HEK293 (cell line): ENCODE measurements at regions not wholly inside any gene's neighbourhood (a gene's known extent, or its start where the extent isn't known, plus 50 kb on each side); places are given as distances from the start of the nearest gene placed in this dataset.

Experiments used
- CTCF ChIA-PET: fragments of 350-600 bp; formaldehyde crosslinking; extraction: SDS; loops from one replicate; lab custom pipeline; 2021; ENCODE audit warnings: antibody characterized with exemption; lab: Yijun Ruan, JAX
- POLR2A ChIA-PET: fragments of 300-600 bp; formaldehyde crosslinking; extraction: SDS; loops from one replicate; lab custom pipeline; 2020; ENCODE audit warnings: antibody characterized with exemption, inconsistent platforms; lab: Yijun Ruan, JAX
- H3K27ac ChIP-seq: fragments of 200-500 bp; sonication (Bioruptor generic); 2 replicates; pipeline ENCODE4 v1.5.1; 2014; ENCODE audit warnings: low read depth, low read length, control low read depth, inconsistent platforms; ENCODE audit errors: extremely low read depth
- H3K36me3 ChIP-seq, 2 experiments: fragments of 200-500 bp in 1 of 2; sonication (Bioruptor generic) in 1 of 2; 1 replicate in 1 of 2; 2 replicates in 1 of 2; pipeline ENCODE4 v1.5.1; 2014 to 2017; ENCODE audit warnings: inconsistent platforms in 2 of 2, low read length in 2 of 2; ENCODE audit not compliant: control insufficient read depth in 2 of 2, insufficient read depth in 1 of 2
- H3K4me1 ChIP-seq: fragments of 200-500 bp; sonication (Bioruptor generic); 2 replicates; pipeline ENCODE4 v1.5.1; 2014; ENCODE audit warnings: mild to moderate bottlenecking, low read length, inconsistent platforms; ENCODE audit not compliant: control insufficient read depth, insufficient read depth
- H3K4me3 ChIP-seq: 2 replicates; pipeline ENCODE4 v1.5.1; 2011; ENCODE audit warnings: low read depth, mild to moderate bottlenecking, control low read depth, low read length, moderate library complexity
- H3K9me3 ChIP-seq: fragments of 200-500 bp; sonication (Bioruptor generic); 2 replicates; pipeline ENCODE4 v1.5.1; 2014; ENCODE audit warnings: low read depth, low read length, inconsistent platforms; ENCODE audit not compliant: control insufficient read depth, insufficient read depth
- AEBP2 ChIP-seq: fragments of 450-650 bp; formaldehyde crosslinking; IDR thresholded peaks from 2 replicates; pipeline ENCODE4 v1.5.1; 2016; ENCODE audit warnings: missing biosample characterization, missing genetic modification characterization, borderline replicate concordance
- EGR2 ChIP-seq: fragments of 450-650 bp; formaldehyde crosslinking; IDR thresholded peaks from 2 replicates; pipeline ENCODE4 v1.5.1; 2016; ENCODE audit warnings: low read depth, missing biosample characterization, missing genetic modification characterization
- HOXD13 ChIP-seq: sonication (generic); formaldehyde crosslinking; IDR thresholded peaks from 2 replicates; pipeline ENCODE4 v1.8.0; 2022; ENCODE audit warnings: missing genetic modification reagents, borderline replicate concordance
- INSM2 ChIP-seq: fragments of 450-650 bp; formaldehyde crosslinking; IDR thresholded peaks from 2 replicates; pipeline ENCODE4 v1.5.1; 2016; ENCODE audit warnings: missing biosample characterization, missing genetic modification characterization
- KLF17 ChIP-seq: fragments of 450-650 bp; formaldehyde crosslinking; IDR thresholded peaks from 2 replicates; pipeline ENCODE4 v1.5.1; 2016; ENCODE audit warnings: missing biosample characterization, missing genetic modification characterization
- OSR2 ChIP-seq: fragments of 450-650 bp; formaldehyde crosslinking; IDR thresholded peaks from 2 replicates; pipeline ENCODE4 v1.5.1; 2016; ENCODE audit warnings: missing biosample characterization, missing genetic modification characterization
- OVOL3 ChIP-seq: fragments of 450-650 bp; formaldehyde crosslinking; IDR thresholded peaks from 2 replicates; pipeline ENCODE4 v1.5.1; 2016; ENCODE audit warnings: missing biosample characterization, missing genetic modification characterization
- PATZ1 ChIP-seq: fragments of 450-650 bp; formaldehyde crosslinking; IDR thresholded peaks from 2 replicates; pipeline ENCODE4 v1.5.1; 2016; ENCODE audit warnings: missing biosample characterization, missing genetic modification characterization
- SETDB1 ChIP-seq: IDR thresholded peaks from one replicate; pipeline ENCODE4 v1.6.1; 2017; ENCODE audit warnings: mild to moderate bottlenecking, low read length, moderate library complexity, mixed read lengths; ENCODE audit not compliant: insufficient read length
- ZBTB44 ChIP-seq: fragments of 450-650 bp; IDR thresholded peaks from 2 replicates; pipeline ENCODE4 v1.5.1; 2018; ENCODE audit warnings: missing biosample characterization, mild to moderate bottlenecking, missing genetic modification characterization
- ZNF184 ChIP-seq: fragments of 450-650 bp; IDR thresholded peaks from 2 replicates; pipeline ENCODE4 v1.5.1; 2018; ENCODE audit warnings: missing biosample characterization, mild to moderate bottlenecking, missing genetic modification characterization
- ZNF24 ChIP-seq: fragments of 450-650 bp; formaldehyde crosslinking; IDR thresholded peaks from 2 replicates; pipeline ENCODE4 v1.5.1; 2016; ENCODE audit warnings: missing biosample characterization, missing genetic modification characterization
- ZNF362 ChIP-seq: fragments of 450-650 bp; formaldehyde crosslinking; IDR thresholded peaks from 2 replicates; pipeline ENCODE4 v1.5.1; 2016; ENCODE audit warnings: missing biosample characterization, missing genetic modification characterization
- ZNF394 ChIP-seq: fragments of 450-650 bp; formaldehyde crosslinking; IDR thresholded peaks from 2 replicates; pipeline ENCODE4 v1.5.1; 2016; ENCODE audit warnings: missing biosample characterization, missing genetic modification characterization, mild to moderate bottlenecking, moderate library complexity, borderline replicate concordance
- ZNF48 ChIP-seq: fragments of 450-650 bp; formaldehyde crosslinking; IDR thresholded peaks from 2 replicates; pipeline ENCODE4 v1.5.1; 2016; ENCODE audit warnings: missing biosample characterization, missing genetic modification characterization
- ZNF561 ChIP-seq: fragments of 450-650 bp; IDR thresholded peaks from 2 replicates; pipeline ENCODE4 v1.5.1; 2018; ENCODE audit warnings: missing biosample characterization, missing genetic modification characterization, borderline replicate concordance
- ZNF704 ChIP-seq: fragments of 450-650 bp; formaldehyde crosslinking; IDR thresholded peaks from 2 replicates; pipeline ENCODE4 v1.5.1; 2016; ENCODE audit warnings: missing biosample characterization, missing genetic modification characterization
- ZNF707 ChIP-seq: fragments of 450-650 bp; formaldehyde crosslinking; IDR thresholded peaks from 2 replicates; pipeline ENCODE4 v1.5.1; 2016; ENCODE audit warnings: missing biosample characterization, missing genetic modification characterization
- ZNF785 ChIP-seq: fragments of 450-650 bp; formaldehyde crosslinking; IDR thresholded peaks from 2 replicates; pipeline ENCODE4 v1.5.1; 2016; ENCODE audit warnings: missing biosample characterization, missing genetic modification characterization

GRCh38 chr4:177196615-177197014 is 113.1 kb upstream of the NEIL3 start:
- H3K4me1 ChIP-seq: no peaks in the 10 kb centered on the region
- TF ChIP-seq SETDB1: peak; percentile 17
- TF ChIP-seq ZNF362 (tag by site-specific recombination): no peak
- TF ChIP-seq ZNF184 (tag by site-specific recombination): no peak
- no peak for TF ChIP-seq ZNF707 (tag by site-specific recombination)
- H3K4me3 ChIP-seq: no peak overlapping the region
- CTCF ChIA-PET: no interaction called here
- H3K27ac ChIP-seq: no peak overlapping the region
- POLR2A ChIA-PET: no interaction called here
- H3K36me3 ChIP-seq: no peaks in the 10 kb centered on the region
- H3K9me3 ChIP-seq: no peaks in the 10 kb centered on the region

GRCh38 chr4:177201614-177202013 is 108.1 kb upstream of the NEIL3 start:
- H3K9me3 ChIP-seq: no peaks in the 10 kb centered on the region
- POLR2A ChIA-PET: no interaction called here
- no peaks in the 10 kb centered on the region for H3K36me3 ChIP-seq
- H3K27ac ChIP-seq: no peak overlapping the region
- CTCF ChIA-PET: no interaction called here
- H3K4me3 ChIP-seq: no peak overlapping the region
- no peaks in the 10 kb centered on the region for H3K4me1 ChIP-seq
- TF ChIP-seq OVOL3 (tag by site-specific recombination): no peak
- TF ChIP-seq ZNF48 (tag by site-specific recombination): no peak
- no peak for TF ChIP-seq PATZ1 (tag by site-specific recombination)
- TF ChIP-seq KLF17 (tag by site-specific recombination): no peak
- no peak for TF ChIP-seq ZNF785 (tag by site-specific recombination)
- TF ChIP-seq INSM2 (tag by site-specific recombination): no peak
- no peak for TF ChIP-seq ZNF394 (tag by site-specific recombination)
- TF ChIP-seq ZNF704 (tag by site-specific recombination): no peak
- TF ChIP-seq AEBP2 (tag by site-specific recombination): no peak

GRCh38 chr4:177204126-177204525 is 105.5 kb upstream of the NEIL3 start:
- CTCF ChIA-PET: no interaction called here
- TF ChIP-seq HOXD13 (CRISPR knock-in tag) (no peak), OSR2 (no peak), ZNF24 (tag by site-specific recombination) (no peak), EGR2 (no peak), ZNF561 (tag by site-specific recombination) (no peak), ZBTB44 (tag by site-specific recombination) (no peak)
- H3K4me1 ChIP-seq: no peaks in the 10 kb centered on the region
- POLR2A ChIA-PET: no interaction called here
- H3K9me3 ChIP-seq: no peaks in the 10 kb centered on the region
- H3K36me3 ChIP-seq: no peaks in the 10 kb centered on the region
- H3K4me3 ChIP-seq: no peak overlapping the region
- no peak overlapping the region for H3K27ac ChIP-seq
